ENCODE measurements at regions not wholly inside any gene's neighbourhood (a gene's known extent, or its start where the extent isn't known, plus 50 kb on each side); places are given as distances from the start of the nearest gene placed in this dataset.

DNA sequence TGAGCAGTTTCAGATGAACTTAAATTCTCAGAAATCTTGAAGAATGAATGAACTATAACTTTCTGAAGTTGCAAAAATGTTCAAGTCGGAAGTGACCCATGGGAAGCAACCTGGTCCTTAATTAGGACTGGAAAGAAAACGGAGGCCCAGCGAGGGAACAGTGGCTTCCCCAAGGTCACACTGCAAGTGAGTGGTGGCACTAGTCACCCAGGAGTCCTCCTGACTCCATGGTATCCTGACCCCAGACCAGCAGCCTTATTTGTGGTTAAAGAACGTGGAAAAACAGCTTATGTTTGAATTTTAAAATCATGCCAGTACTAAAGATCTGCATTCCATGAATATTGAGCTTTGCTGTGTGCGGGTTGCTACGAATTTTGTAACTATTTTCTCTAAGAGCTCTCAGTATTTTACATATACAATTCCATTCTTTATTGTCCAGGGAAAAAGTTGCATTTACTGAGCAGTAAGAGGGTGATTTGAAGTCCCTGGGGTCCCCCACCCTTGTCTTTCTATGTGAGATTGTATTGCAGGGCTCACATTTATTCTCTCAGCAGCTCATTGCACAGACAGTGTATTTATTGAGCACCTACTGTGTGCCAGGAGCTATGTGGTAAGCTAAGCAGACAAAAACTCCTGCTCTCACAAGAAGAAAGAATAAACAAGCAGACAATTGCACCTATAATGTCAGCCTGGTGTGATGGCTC is 61.6 kb upstream of the ATP5PO start:
- H3K36me3 ChIP-seq, result no peaks in the 10 kb centered on the region
- intact Hi-C loops (cut with DNase I; ENCODE audit: low total_unique reads), result no loop called here
- no peak for DNase-seq
- no peaks in the 10 kb centered on the region for H3K27me3 ChIP-seq
- TF ChIP-seq CTCF (IDR thresholded peaks at IDR 0.05), result no peak
- no peaks in the 10 kb centered on the region for H3K9me3 ChIP-seq
- peak overlapping the region; percentile 81 to 84 for H3K27ac ChIP-seq
- H3K4me1 ChIP-seq, result peaks cover 5 to 8% of the 10 kb centered on the region in 2 donors
- H3K4me3 ChIP-seq, result no peak overlapping the region

DNA sequence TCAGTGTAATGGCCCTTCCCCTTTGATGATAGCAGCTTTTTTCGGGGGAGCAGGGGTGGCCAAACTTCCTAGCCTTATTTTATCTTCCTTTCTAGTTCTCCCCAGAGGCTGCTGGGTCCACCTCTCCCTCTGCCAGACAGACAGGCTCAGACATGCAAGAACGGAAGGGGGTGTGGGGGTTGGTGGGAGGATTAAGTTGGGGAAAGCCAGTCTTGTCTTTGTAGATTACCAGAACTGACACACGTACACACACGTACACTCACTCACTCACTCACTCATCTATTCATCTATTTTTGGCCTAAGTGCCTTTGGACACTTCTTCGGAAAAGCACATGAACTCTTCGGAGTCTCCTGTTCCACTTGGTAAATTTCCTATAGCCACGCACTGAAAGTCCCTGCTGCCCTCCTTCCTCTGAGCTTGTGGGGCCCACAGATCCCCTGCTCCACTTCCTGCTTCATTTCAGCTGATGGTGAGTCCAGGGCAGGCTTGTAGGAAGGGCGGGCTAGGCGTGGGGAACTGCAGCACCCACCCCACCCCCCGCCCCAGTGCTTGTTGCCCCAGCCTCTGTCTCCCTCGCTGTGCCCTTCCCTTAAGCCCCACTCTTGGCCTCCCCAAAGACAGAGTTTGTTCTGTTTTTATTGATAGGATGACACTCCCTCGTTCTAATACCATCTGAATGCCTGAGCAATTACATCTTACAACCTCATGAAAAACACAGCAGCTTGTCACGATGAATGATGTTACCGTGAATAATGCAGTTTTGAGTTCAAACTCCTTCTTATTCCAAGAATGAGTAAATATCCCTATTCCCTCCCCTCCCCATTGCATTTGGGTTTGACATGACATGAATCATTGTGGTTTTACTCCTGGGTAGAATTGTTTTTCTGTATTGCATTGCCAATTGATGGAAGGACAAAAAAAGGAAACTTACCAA is 60.7 kb upstream of the ATP5PO start:
- DNase-seq, result peak; percentile 46 to 52
- TF ChIP-seq CTCF (IDR thresholded peaks at IDR 0.05), result no peak
- no peak overlapping the region for H3K4me3 ChIP-seq
- intact Hi-C loops (cut with DNase I; ENCODE audit: low total_unique reads), result no loop called here
- no peaks in the 10 kb centered on the region for H3K27me3 ChIP-seq
- H3K9me3 ChIP-seq, result no peaks in the 10 kb centered on the region
- no peaks in the 10 kb centered on the region for H3K36me3 ChIP-seq
- peak overlapping the region; percentile 81 to 84 for H3K27ac ChIP-seq
- peaks cover 5 to 8% of the 10 kb centered on the region in 2 donors for H3K4me1 ChIP-seq

GRCh38 chr21:33975548-33976081 is 60.0 kb upstream of the ATP5PO start:
- no peaks in the 10 kb centered on the region for H3K9me3 ChIP-seq

GRCh38 chr21:33974513-33975468 is 59.2 kb upstream of the ATP5PO start:
- H3K4me1 ChIP-seq, result peaks cover 5 to 8% of the 10 kb centered on the region in 2 donors
- no peaks in the 10 kb centered on the region for H3K36me3 ChIP-seq
- H3K9me3 ChIP-seq, result no peaks in the 10 kb centered on the region
- DNase-seq, result no peak
- H3K4me3 ChIP-seq, result no peak overlapping the region
- H3K27ac ChIP-seq, result peak overlapping the region in 1 of 2 donors; percentile 81
- TF ChIP-seq POLR2A (IDR thresholded peaks at IDR 0.05) (no peak), CTCF (IDR thresholded peaks at IDR 0.05) (no peak)
- intact Hi-C loops (cut with DNase I; ENCODE audit: low total_unique reads), result no loop called here
- no peaks in the 10 kb centered on the region for H3K27me3 ChIP-seq

More at GRCh38 chr21:33975548-33976081, 60.0 kb upstream of the ATP5PO start:
- peak overlapping the region; percentile 81 to 84 for H3K27ac ChIP-seq
- DNase-seq, result no peak
- no peak for TF ChIP-seq POLR2A (IDR thresholded peaks at IDR 0.05)
- no peaks in the 10 kb centered on the region for H3K27me3 ChIP-seq
- H3K36me3 ChIP-seq, result no peaks in the 10 kb centered on the region
- peaks cover 5 to 8% of the 10 kb centered on the region in 2 donors for H3K4me1 ChIP-seq
- intact Hi-C loops (cut with DNase I; ENCODE audit: low total_unique reads), result no loop called here
- H3K4me3 ChIP-seq, result no peak overlapping the region

DNA sequence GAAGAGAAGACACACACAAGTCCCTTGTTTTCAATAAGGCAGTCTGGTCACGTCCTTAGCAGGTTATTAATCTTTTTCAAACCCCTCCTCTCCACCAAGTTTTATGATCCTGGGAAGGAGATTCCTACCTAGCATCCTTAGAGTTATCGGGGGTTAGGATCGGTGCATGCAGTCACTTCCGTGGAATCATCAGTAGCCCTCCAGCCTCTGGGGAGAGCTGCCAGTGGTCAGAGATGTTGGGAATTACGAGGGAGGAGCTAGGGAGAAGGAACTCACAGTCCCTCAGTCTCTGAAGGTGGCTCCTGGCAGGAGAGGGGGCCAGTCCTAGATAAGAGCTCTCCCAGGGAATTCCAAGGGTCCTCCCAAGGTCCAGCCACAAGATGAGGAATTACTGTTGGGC is 57.7 kb upstream of the ATP5PO start:
- no peak overlapping the region for H3K4me3 ChIP-seq
- no peak overlapping the region for H3K27ac ChIP-seq
- intact Hi-C loops (cut with DNase I; ENCODE audit: low total_unique reads), result no loop called here
- DNase-seq, result no peak
- no peaks in the 10 kb centered on the region for H3K27me3 ChIP-seq
- no peaks in the 10 kb centered on the region for H3K9me3 ChIP-seq
- H3K36me3 ChIP-seq, result no peaks in the 10 kb centered on the region
- H3K4me1 ChIP-seq, result peaks cover 5 to 8% of the 10 kb centered on the region in 2 donors
- TF ChIP-seq POLR2A (IDR thresholded peaks at IDR 0.05) (no peak), CTCF (IDR thresholded peaks at IDR 0.05) (no peak)
